Urinary bladder (tissue), 3 donors: ENCODE measurements at regions not wholly inside any gene's neighbourhood (a gene's known extent, or its start where the extent isn't known, plus 50 kb on each side); places are given as distances from the start of the nearest gene placed in this dataset.

Experiments
- DNase-seq: peaks from one replicate; pipeline ENCODE4 v3.0.0-alpha.2; 2015; ENCODE audit errors: extremely low spot score
- H3K27ac ChIP-seq: one replicate; pipeline ENCODE4 v1.5.1; 2013; ENCODE audit warnings: low read depth, mild to moderate bottlenecking, moderate library complexity
- H3K36me3 ChIP-seq: one replicate; pipeline ENCODE4 v1.6.1; 2013; ENCODE audit warnings: mild to moderate bottlenecking, moderate library complexity; ENCODE audit not compliant: insufficient read depth
- H3K4me1 ChIP-seq: one replicate; pipeline ENCODE4 v1.6.1; 2013; ENCODE audit warnings: mild to moderate bottlenecking, moderate library complexity; ENCODE audit not compliant: insufficient read depth
- H3K4me3 ChIP-seq: one replicate; pipeline ENCODE4 v1.5.1; 2013; ENCODE audit warnings: low read depth, low read length
- WGBS: extraction: QIAGEN DNeasy Blood & Tissue Kit; methylation state at CpG from one replicate; pipeline ENCODE4 v1.1.7; 2013; 5-methylcytosine and 5-hydroxymethylcytosine counted together
- donor health status: healthy with polysubstance abuse.
- donor health status: healthy.

DNA sequence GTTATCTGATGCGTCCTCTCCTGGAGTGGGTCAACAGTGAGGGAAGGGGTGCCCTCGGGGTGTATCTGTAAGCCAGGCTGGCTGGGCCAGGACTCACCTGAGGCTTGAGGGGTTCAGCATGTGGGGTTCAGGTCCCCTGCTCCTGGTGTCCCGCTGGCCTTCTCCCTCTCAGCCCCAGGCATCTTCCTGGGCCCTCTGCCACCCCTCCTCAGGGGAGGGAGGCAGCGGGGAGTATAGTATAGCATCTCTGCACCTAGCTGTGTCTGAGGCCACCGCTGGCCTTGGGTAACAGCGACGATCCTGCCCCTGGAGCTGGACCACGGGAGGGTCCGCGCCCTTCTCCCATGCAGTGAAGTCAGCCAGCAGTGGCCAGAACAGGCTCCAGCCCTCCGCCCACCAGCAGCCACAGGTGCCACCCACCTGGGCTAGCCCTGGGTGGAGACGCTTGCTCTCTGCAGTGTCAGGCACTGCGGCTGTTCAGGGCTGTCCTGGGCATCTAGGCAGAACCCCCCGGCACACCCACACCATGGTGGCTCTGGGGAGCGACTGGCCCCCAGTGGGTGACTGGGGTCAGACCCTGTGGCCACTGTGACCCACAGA lies 110.7 kb upstream of the NKX1-1 start:
- Histone ChIP-seq H3K4me1 (no peaks in the 10 kb centered on the region), H3K36me3 (no peaks in the 10 kb centered on the region), H3K27ac (no peak overlapping the region), H3K4me3 (no peak overlapping the region)
- DNase-seq: no peak
- WGBS: 68% methylated on average over 15 of the region's 15 CpGs

GRCh38 chr4:1516261-1516660 lies 110.0 kb upstream of the NKX1-1 start:
- Histone ChIP-seq H3K36me3 (no peaks in the 10 kb centered on the region), H3K4me1 (no peaks in the 10 kb centered on the region), H3K27ac (no peak overlapping the region), H3K4me3 (no peak overlapping the region)
- no peak for DNase-seq
- WGBS: 24% methylated on average over 10 of the region's 10 CpGs

GRCh38 chr4:1515763-1516162 lies 109.5 kb upstream of the NKX1-1 start:
- no peaks in the 10 kb centered on the region for H3K4me1 ChIP-seq
- WGBS: 78% methylated on average over 5 of the region's 5 CpGs
- no peak overlapping the region for H3K4me3 ChIP-seq
- no peaks in the 10 kb centered on the region for H3K36me3 ChIP-seq
- no peak for DNase-seq
- H3K27ac ChIP-seq: no peak overlapping the region

DNA sequence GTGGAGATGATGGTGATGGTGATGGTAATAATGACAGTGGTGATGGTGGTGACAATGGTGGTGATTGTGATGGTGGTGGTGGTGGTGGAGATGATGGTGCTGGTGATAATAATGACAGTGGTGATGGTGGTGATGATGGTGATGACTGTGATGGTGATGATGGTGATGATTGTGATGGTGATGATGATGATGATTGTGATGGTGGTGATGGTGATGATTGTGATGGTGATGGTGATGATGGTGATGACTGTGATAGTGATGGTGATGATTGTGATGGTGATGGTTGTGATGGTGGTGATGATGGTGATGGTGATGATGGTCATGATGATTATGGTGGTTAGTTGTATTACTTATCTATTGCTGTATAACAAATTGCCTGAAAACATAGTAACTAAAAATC lies 108.9 kb upstream of the NKX1-1 start:
- DNase-seq: no peak
- Histone ChIP-seq H3K27ac (no peak overlapping the region), H3K36me3 (no peaks in the 10 kb centered on the region), H3K4me1 (no peaks in the 10 kb centered on the region), H3K4me3 (no peak overlapping the region)

DNA sequence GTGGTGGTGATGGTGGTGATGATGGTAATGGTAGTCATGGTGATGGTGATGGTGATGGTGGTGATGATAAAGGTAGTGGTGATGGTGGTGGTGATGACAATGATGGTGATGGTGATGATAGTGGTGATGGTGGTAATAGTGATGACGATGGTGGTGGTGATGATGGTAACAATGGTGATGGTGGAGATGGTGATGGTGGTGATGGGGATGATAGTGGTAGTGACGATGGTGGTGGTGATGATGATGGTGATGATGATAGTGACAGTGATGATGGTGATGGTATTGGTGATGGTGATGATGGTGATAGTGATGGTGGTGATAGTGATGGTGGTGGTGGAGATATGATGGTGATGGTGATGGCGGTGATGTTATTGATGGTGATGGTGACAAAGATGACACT lies 108.4 kb upstream of the NKX1-1 start:
- no peak for DNase-seq
- Histone ChIP-seq H3K36me3 (no peaks in the 10 kb centered on the region), H3K4me1 (no peaks in the 10 kb centered on the region), H3K27ac (no peak overlapping the region), H3K4me3 (no peak overlapping the region)
- 84% methylated on average over 3 of the region's 3 CpGs for WGBS

GRCh38 chr4:1513936-1514483 lies 107.8 kb upstream of the NKX1-1 start:
- DNase-seq: no peak
- Histone ChIP-seq H3K36me3 (no peaks in the 10 kb centered on the region), H3K27ac (no peak overlapping the region), H3K4me1 (no peaks in the 10 kb centered on the region), H3K4me3 (no peak overlapping the region)
- 86% methylated on average over 4 of the region's 4 CpGs for WGBS

DNA sequence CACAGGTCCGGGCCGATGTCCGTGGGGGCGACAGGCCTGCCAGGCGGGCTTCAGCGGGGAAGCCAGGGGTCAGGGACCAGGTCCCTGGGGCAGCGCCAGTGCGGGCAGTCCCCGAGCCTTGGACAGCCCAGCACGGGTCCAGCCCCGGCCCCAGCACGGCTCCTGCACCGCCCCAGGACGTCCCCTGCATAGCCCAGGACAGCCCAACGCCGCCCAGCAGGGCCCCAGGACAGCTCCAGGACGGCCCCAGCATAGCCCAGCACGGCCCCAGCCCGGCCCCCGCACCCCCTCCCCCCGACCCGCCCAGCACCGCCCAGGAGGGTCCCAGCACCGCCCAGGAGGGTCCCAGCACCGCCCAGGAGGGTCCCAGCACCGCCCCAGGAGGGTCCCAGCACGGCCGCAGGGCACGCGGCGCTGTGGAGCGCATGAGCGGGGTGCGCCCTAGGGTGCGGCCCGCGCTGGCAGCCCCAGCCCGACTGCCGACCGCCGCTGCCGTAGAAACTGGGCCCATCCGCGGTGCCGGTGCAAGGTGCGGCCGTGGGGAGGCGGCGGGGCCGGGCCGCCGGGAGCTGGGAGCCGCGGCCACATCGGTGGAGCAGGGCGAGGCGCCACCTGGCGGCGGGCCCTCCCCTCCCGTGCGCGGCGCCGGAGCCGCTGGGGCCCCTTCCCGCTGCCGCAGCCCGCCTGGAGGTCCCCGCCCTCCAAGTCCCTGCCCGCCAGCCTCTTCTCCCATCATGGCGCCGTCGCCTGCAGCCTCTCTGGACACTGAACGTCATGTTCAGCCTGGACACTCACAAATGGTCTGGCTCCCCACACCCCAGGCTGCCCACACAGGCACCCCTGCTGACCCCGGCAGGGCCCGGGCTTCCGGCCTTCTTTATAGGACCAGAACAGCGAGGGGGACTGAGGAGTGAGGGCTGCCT lies 106.8 kb upstream of the NKX1-1 start:
- no peaks in the 10 kb centered on the region for H3K4me1 ChIP-seq
- DNase-seq: no peak
- no peak overlapping the region for H3K4me3 ChIP-seq
- H3K27ac ChIP-seq: no peak overlapping the region
- H3K36me3 ChIP-seq: no peaks in the 10 kb centered on the region
- WGBS: 9% methylated on average over 78 of the region's 78 CpGs

DNA sequence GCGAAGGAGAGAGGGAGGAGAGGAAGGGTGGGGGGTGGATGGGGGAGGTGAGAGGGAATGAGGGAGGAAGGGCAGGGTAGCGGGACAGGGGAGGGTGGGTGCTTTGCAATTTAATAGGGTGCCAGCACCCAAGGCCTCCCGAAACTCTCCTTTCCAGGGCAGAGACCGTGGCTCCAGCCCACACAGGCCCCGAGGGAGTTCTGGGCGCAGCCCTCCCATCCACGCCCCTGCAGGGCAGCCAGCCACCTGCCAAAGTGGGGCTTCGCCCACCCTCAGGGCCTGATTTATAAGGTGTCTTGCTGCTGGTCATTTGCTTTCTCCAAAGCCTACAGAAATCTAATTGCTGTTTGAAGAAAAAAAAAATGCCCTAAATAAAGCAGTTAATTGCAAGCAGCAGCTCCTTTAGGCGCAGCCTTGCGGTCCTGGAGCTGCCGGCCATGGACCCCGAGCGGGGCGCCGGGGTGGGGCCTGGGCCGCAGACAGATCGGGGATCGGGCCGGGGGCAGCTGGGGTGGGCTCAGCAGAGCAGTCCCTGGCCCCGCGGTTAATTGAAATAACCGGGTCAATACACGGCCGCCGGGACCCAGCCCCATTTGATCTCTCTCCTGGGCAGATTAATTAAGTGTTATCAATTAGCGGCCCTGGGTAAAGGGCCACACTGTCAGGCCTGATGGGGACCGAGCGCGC lies 106.0 kb upstream of the NKX1-1 start:
- 82% methylated on average over 29 of the region's 29 CpGs for WGBS
- Histone ChIP-seq H3K36me3 (no peaks in the 10 kb centered on the region), H3K4me1 (no peaks in the 10 kb centered on the region), H3K4me3 (no peak overlapping the region), H3K27ac (no peak overlapping the region)
- no peak for DNase-seq

DNA sequence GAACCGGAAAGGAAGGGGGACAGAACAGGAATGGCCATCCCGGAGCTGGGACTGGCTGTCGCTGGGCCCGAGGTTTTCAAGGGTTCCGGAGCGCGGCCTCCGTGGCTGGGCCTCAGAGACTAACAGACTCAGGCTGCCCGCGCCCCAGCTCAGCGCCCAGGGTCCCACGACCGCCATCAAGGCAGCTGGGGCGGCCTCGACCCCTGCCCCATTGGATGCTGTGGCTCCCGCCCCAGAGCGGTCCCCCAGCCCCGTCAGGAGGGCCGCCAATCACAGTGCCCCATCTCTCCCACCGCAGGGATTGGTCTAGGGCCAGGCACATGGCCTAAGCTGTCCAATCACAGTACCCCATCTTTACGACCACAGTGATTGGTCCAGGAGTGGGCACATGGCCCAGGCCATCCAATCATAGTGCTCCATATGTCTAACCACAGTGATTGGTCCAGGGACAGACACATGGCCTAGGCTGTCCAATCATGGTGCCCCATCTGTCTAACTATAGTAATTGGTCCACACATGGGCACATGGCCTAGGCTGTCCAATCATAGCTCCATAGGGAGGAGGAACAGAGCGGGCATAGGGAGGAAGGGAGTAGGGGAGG lies 105.3 kb upstream of the NKX1-1 start:
- no peak for DNase-seq
- no peaks in the 10 kb centered on the region for H3K36me3 ChIP-seq
- H3K4me3 ChIP-seq: no peak overlapping the region
- no peak overlapping the region for H3K27ac ChIP-seq
- H3K4me1 ChIP-seq: no peaks in the 10 kb centered on the region
- 93% methylated on average over 22 of the region's 22 CpGs for WGBS

DNA sequence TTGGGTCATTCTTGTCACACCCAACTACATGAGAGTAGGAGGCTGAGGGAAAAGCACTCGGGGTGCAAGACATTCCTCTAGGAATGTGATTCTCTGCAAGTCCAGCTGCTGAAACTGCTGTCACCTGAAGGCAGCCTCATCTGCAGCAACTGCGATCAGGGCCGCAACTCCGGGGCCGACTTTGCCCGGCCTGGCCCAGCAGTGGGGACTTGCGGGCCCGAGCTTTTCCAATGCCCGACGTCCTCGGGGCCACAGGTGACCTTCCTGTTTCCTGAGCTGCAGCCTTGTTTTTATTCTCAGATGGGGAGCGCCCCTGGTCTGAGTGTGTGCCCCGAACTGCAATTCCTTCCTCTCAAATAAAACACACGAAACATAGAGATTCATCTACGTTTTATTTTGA lies 104.7 kb upstream of the NKX1-1 start:
- no peaks in the 10 kb centered on the region for H3K36me3 ChIP-seq
- no peak overlapping the region for H3K27ac ChIP-seq
- WGBS: 89% methylated on average over 15 of the region's 15 CpGs
- no peaks in the 10 kb centered on the region for H3K4me1 ChIP-seq
- no peak for DNase-seq
- no peak overlapping the region for H3K4me3 ChIP-seq

DNA sequence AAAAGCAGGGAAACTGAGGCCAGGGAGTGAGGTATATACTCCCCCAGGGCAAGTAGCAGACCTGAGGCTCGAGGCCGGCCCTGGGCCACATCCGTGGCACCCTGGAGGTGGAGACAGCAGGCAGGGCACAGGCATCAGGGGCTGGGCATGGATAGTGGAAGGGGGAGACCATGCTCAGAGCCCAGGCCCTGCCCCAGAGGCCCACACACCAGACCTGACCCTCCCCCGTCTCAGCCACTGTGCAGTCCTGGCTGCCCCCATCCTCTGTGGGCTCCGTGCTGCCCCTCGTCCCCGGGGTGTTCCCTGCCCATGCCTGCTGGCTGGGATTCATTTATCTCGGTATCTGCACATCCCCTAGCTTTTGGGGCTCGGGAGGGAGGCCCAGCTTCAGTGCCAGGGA lies 103.1 kb upstream of the NKX1-1 start:
- no peaks in the 10 kb centered on the region for H3K4me1 ChIP-seq
- H3K36me3 ChIP-seq: no peaks in the 10 kb centered on the region
- 72% methylated on average over 9 of the region's 9 CpGs for WGBS
- DNase-seq: no peak
- no peak overlapping the region for H3K4me3 ChIP-seq
- H3K27ac ChIP-seq: no peak overlapping the region

DNA sequence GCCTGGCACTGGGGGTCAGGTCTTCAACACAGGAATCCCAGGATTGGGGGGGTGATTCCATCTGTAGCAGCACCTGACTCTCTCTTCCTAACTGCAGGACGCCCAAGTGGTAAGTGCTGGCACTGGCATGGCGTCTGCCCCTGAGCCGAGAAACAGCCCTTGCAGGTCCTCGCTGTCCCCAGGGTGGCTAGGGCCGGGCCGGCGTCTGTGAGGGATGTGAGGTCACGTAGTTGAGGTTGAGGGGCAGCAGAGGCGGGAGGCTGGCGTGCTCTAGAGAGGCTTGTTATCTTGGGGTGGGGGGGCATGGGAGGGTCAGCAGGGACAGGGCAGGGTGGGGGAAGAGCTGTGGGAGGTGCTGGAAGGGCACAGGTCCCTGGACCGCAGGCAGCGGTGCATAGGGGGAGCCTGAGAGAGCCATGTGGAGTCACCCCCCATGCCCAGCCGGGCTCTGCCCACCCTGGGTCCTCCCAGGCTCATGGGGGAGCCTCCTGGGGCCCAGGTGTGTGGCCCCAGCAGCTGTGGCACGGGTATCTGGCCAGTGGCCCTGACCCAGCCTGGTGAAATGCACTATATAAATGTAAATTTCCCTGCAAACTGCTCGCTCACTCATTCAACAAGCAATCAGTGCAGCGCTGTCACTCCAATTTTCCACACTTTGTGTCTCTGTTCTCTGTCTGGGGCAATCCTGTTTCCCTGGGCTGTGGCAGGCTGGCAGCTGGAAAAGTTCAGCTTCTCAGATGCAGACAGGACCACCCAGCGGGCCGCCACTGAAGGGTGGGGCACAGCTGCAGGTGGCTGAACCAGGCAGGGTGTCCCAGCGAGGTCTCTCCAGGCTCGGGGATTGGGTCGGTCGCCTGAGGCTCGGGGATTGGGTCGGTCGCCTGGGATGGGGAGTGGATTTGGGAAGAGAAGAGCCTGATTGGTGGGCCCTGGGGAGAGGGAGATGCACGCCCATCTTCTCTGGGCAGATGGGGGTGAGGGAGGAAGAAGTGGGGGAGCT lies 102.2 kb upstream of the NKX1-1 start:
- no peak for DNase-seq

More for the DNA sequence above, 102.2 kb upstream of the NKX1-1 start:
- H3K4me1 ChIP-seq: no peaks in the 10 kb centered on the region
- no peak overlapping the region for H3K4me3 ChIP-seq
- no peaks in the 10 kb centered on the region for H3K36me3 ChIP-seq
- H3K27ac ChIP-seq: no peak overlapping the region
- WGBS: 61% methylated on average over 26 of the region's 26 CpGs
